HS-27A (cell line): ENCODE measurements at regions not wholly inside any gene's neighbourhood (a gene's known extent, or its start where the extent isn't known, plus 50 kb on each side); places are given as distances from the start of the nearest gene placed in this dataset.

ENCODE experiments used
- DNase-seq: peaks from one replicate; pipeline ENCODE4 v3.0.0-alpha.2; 2012; ENCODE audit warnings: low read depth, missing footprints

- DNase-seq, result no peak
Observed at GRCh38 chr14:95410838-95411237, 91.1 kb upstream of the CLMN start.

GRCh38 chr14:95409477-95410272 is 90.0 kb upstream of the CLMN start:
- DNase-seq, result no peak

GRCh38 chr14:95408731-95409476 is 89.2 kb upstream of the CLMN start:
- no peak for DNase-seq

DNA sequence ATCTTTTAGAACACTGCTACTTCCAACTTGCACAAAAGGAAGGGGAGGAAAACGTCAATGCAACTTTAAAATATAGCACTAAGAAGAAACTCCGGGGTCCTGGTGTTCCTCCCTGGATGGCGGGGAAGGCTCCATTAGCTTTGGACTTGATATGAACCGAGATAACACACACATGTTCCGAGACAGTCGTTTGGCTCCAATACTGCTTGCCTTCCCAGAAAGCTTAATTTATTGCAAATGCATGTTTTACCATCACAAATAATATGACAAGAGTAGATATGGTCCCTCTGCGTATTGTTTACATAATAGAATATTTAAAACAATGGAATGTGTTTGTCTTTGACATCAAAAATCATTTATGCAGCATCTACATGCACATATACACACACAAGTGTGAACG is 87.6 kb upstream of the CLMN start:
- DNase-seq, result no peak

GRCh38 chr14:95406756-95407277 is 87.1 kb upstream of the CLMN start:
- DNase-seq, result no peak

- no peak for DNase-seq
Observed at GRCh38 chr14:95404583-95404982, 84.9 kb upstream of the CLMN start.

DNA sequence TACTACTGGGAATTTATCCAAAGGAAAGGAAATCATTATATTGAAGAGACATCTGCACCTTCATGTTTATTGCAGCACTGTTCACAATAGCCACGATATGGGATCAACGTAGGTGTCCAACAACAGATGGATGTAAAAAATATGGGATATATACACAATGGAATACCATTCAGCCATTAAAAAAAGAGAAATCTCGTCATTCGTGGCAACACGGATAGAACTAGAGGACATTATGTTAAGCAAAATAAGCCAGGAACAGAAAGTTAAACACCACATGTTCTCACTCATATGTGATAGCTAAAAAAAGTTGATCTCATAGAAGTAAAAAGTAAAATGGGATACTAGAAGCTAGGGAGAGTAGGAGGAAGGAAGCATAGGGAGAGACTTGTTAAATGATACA is 82.9 kb upstream of the CLMN start:
- no peak for DNase-seq

GRCh38 chr14:95402176-95402575 is 82.5 kb upstream of the CLMN start:
- DNase-seq, result no peak

DNA sequence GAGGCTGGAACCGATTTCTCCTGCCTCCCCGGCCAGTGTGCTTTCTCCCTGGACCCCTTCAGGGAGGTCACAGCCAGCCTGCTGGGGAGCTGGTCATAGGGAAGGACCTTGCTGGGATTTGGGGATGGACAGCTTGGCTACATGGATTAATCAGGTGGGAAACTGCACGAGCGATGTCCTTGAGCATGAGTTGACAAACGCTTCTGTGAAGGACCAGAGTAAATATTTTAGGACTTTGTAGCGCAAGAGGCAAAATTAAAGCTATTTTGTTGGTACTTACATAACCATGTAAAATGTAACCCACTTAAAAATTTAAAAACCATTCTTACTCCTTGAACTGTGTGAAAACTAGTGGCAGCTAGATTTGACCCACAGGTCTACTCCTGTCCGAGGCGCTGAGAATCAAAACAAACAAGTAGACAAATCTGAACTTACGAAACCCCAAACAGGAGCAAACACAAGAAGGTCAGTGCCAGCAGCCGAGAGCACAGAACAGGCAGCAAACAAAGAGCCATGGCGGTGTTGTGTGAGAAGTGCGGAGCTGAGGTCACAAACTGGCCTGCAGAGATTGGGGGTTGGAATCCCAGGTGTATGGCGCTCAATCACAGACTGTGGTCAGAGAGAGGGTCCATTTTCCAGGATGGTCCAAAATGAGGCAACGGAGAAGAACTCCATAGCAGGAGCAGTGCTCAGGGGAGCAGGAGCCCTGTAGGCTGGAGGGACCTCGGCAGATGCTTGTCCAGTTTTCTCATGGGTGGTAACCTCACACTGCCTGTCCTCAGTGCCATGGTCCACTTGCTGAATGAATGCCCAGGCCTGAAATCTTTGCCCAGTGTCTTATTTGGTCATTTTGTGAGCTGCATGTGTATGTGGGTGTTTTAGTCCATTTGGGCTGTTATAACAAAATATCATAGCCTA is 79.2 kb upstream of the CLMN start:
- no peak for DNase-seq

DNA sequence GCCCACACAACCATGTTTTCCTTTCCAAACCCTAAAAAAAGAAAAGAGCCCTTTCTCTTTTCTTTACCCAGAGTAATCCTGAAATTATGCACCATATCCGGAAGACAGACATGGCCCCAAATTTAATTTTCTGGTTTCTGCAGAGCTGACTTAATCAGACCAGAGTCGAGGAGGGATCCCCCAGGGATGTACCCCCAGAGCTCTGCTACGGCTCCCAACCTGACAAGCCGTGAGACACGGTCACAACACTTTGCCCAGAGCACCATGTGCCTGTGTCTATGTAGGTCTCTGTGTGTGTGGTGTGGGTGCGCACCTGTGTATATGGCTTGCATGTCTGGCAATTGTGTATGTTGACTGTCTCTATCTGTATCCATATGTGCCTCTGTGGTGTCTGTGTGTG is 77.6 kb upstream of the CLMN start:
- no peak for DNase-seq

- no peak for DNase-seq
Observed at GRCh38 chr14:95396221-95396620, 76.5 kb upstream of the CLMN start.

DNA sequence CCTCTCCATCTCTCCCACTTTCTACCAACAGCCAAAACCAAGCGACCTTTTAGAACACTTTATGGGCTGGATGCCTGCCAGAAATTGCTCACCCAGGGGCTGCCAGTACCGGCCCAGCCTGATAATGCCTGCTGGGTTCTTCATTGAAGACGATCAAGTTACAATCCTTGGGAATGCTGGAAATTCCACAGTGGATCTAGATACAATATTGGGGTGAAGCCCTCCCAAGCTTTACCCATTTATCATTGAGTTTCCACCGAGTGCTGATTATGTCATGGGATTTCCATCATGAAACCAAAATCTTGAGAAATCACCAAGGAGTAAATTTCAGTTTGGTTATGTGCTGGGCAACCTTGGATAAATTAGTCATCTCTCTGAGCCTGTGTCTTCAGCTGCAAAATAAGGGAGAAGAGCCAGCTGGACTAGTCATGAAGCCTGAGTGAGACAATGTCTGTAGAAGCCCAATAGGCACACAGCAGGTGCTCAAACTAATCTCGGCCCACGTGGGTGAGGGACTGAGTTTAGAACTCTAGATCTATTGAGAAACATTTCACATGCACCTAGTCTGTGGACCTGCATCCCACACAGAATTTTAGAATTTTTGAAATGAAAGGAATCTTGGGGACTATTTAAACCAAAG is 75.5 kb upstream of the CLMN start:
- no peak for DNase-seq

DNA sequence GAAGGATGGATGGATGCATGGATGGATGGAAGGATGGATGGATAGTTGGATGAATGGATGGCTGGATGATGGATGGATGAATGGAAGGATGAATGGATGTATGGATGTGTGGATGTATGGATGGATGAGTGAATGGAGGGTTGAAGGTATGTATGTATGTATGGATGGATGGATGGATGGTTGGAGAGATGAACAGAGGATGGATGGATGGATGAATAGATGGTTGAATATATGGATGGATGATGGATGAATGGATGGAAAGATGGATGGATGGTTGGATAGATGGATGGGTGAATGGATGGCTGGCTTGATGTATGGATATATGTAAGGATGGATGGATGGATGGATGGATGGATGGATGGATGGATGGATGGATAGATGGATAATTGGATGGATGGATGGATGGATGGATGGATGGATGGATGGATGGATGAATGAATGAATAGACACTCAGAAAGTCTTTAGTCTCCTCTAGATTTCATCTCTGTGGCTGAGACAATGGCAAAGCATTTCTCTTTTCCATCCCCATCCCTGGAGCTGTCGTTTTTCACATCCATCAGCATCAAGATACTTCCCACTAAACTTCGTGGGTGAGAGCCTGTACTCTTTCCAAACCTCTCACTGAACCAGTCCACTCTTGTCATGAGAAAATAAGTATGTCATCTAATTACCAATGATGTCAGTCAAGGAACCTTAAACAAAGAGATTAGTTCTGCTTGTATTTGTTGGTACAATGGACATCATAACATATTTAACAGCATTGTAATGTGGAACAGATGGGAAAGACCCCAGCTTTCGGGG is 74.8 kb upstream of the CLMN start:
- DNase-seq, result no peak

- DNase-seq, result no peak
Observed at GRCh38 chr14:95392841-95393240, 73.1 kb upstream of the CLMN start.

- DNase-seq, result no peak
Observed at GRCh38 chr14:95391331-95391730, 71.6 kb upstream of the CLMN start.

- DNase-seq, result no peak
Observed at GRCh38 chr14:95389471-95390011, 69.8 kb upstream of the CLMN start.

DNA sequence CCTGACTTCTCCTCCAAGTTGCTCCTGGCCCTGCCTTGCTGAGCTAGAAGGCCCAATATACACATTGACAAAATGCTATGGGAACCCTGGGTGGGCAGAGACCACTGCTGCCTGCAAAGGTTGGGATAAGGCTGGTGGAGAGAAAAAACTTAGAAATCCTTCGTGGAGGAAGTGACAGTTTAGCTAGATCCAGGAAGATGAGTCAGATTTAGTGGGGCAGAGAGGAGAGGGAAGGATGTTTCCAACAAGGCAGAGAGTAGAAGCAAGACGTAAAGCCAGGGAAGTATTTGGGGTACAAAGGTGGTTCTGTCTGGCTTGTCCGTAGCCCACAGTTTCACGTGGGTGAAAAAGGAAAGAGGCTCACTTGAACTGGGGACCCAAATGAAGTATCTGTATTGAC is 69.0 kb upstream of the CLMN start:
- DNase-seq, result no peak

GRCh38 chr14:95387826-95388445 is 68.2 kb upstream of the CLMN start:
- no peak for DNase-seq

DNA sequence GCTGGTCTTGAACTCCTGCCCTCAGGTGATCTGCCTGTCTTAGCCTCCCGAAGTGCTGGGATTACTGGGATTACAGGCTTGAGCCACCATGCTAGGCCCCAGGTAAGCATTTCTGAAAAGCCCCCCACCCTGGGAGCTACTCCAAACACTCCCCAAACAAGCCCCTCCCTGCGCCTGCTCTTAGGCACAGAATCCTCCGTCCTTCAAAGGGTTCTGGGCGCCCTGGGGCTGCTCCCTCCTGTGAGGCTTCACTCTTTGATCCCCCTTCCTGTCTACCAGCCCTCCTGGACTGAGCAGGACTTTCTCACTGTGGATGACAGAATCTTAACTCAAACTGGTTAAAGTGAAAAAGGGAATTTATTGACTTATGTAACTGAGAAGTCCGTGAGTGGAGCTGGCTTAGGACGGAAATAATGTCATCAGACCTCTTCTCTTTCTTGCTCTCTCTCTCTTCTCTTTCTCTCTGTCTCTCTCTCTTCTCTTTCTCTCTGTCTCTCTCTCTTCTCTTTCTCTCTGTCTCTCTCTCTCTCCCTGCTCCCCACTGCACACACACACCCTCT is 66.9 kb upstream of the CLMN start:
- DNase-seq, result no peak

DNA sequence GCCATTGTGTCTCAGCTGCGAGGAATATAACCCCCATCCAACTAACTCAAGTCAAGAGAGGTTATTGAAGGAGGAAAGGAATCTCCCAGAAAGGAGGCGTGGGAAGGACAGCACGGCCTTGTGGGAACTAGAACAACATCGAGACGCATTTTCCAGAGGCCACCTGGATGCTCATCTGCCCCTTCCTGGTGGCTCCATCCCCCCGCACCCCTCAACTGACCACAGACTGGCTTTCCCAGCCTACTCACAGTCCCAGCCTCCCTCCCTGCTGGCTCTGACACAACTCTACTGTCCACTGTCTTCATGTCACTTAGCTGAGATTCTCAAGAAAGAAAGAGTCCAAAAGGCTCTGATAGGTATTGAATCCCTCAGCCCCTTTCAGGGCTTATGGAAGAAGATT is 66.0 kb upstream of the CLMN start:
- DNase-seq, result no peak
